Stimulated activated CD4-positive, alpha-beta T cell treated with anti-CD3 and anti-CD28 coated beads, TNF-alpha, amount 100 ng/mL, for 4 hours (primary cell): ENCODE measurements at regions not wholly inside any gene's neighbourhood (a gene's known extent, or its start where the extent isn't known, plus 50 kb on each side); places are given as distances from the start of the nearest gene placed in this dataset.
"Not testable (repeated sequence)": the region's sequence is repeated elsewhere in the genome, so short reads cannot be mapped to it uniquely, and the experiment has no call there.

Experiments used
- DNase-seq, 3 experiments: peaks; one replicate each; pipeline ENCODE4 v3.0.0-alpha.2; 2020; ENCODE audit warnings: low read depth in 3 of 3

- no peak for DNase-seq
These were observed 56.4 kb downstream of the FOXF2 start for GRCh38 chr6:1445650-1446330.

- no peak for DNase-seq
These were observed 60.5 kb downstream of the FOXF2 start for GRCh38 chr6:1449896-1450295.

DNA sequence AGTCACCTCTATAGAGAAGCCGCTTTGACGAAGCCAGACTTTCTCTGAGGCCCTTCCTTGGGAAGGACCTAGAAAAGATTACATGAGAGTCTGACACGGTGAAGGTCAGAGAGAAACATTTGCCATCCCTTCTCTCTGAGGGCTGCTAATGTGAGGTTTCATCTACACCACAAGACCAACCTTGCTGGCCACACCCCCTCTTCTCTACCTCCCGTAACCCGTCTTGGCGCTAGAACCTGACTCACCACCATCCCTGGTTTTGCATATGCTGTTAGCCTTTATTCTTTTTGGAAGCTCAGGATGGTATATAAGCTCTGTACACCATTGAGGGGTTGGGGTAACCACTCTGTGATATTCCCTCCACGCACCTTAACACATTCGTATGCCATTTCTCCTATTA is 63.6 kb downstream of the FOXF2 start:
- no peak for DNase-seq

DNA sequence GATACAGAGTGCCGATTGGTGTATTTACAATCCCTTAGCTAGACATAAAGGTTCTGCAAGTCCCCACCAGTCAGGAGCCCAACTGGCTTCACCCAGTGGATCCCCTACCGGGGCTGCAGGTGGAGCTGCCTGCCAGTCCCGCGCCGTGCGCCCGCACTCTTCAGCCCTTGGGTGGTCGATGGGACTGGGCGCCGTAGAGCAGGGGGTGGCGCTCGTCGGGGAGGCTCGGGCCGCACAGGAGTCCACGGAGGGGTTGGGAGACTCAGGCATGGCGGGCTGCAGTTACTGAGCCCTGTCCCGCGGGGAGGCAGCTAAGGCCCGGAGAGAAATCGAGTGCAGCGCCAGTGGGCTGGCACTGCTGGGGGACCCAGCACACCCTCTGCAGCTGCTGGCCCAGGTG is 67.4 kb downstream of the FOXF2 start:
- not testable (repeated sequence) for DNase-seq

- no peak for DNase-seq
These were observed 71.8 kb downstream of the FOXF2 start for GRCh38 chr6:1461207-1461606.

- no peak for DNase-seq
These were observed 72.4 kb downstream of the FOXF2 start for GRCh38 chr6:1461736-1462135.

DNA sequence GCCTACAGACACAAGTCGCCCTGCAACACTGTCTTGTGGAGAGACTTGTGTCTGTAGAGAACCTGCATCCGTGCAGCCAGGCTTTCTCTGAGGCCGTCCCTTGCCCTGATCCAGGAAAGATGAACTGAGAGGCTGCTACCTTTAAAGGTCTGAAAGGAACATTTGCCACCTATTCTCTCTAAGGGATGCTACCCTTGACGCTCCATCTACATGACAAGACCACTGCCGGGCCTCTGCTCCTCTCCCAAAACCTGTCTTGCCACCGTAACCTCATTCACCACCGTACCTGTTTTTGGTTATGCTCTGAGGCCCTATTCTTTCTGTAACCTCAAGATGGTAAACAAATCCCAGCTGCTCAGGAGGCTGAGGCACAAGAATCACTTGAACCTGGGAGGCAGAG is 73.9 kb downstream of the FOXF2 start:
- DNase-seq, result no peak

DNA sequence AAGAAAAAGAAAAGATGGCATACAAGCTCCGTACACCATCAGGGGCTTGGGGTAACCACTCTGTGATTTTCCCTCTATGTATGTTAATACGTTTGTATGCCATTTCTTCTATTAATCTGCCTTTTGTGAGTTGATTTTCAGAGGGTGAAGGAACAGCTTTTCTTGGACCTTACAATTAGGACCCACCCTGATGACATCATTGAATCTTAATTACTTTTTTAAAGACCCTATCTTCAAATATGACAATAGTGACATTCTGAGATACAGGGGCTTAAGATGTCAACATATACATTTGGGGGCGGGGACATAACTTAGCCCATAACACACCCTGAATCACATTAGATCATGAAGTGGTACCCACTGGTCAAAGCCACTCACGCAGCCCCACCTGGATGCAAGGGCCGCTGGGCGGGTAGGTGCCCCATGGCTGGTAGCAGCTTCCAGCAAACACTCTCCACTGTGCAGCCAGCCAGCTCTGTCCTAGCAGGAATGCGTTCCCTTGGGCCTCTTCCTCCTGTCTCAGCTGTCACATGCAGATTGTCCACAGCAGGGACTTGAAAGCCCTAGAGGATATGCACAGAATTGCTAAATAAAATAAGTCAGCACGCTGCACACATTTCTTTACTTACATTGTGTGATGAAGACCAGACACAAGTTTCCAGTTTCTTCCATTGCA is 74.5 kb downstream of the FOXF2 start:
- no peak for DNase-seq

DNA sequence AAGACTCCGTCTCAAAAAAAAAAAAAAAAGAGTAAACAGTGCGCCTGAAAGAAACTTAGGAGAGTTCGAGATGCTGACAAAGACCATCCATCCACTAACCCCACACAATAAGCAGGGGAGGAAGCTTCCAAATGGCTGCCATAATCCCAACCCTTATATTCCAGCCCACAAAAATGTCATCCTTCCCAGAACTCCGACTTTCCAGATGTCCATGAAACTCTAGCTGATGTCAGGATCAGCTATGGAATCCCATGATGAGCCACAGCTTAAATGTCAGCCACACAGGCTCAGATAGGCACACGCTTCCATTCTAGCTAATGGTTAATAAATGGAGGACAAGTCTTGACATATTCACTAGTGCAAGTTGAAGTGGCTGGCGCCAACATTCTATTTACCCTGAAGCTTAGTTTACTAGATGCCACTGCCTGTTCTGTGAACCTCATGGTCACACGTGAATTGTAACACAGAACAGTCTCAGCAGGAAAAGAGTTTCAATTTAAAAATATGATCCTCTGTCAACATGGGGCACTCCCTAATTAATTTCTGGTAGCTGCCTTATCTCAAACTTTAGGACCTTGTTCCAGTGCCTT is 75.5 kb downstream of the FOXF2 start:
- no peak for DNase-seq

GRCh38 chr6:1468126-1468525 is 78.8 kb downstream of the FOXF2 start:
- no peak for DNase-seq

- DNase-seq, result no peak
These were observed 80.7 kb downstream of the FOXF2 start for GRCh38 chr6:1470040-1470439.

- no peak for DNase-seq
These were observed 83.3 kb downstream of the FOXF2 start for GRCh38 chr6:1472643-1473042.

DNA sequence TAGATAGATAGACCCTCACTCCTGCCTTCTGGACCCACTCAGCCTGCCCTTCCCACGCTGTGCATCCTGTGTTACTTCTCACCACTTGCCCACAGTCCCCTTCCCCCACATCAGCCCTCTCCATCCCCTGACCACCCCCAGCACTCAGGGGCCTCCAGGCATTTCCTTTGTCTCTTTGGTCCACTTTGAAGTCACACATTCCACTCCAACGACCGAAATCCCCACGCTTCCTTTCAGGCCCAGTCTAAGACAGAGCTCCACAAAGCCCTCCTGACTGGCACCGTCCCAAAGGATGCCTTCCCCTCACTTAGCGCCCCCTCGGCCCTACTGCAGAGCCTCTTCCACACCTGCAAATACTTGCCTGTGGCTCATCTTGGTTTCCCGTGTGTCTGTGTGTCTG is 83.8 kb downstream of the FOXF2 start:
- no peak for DNase-seq

DNA sequence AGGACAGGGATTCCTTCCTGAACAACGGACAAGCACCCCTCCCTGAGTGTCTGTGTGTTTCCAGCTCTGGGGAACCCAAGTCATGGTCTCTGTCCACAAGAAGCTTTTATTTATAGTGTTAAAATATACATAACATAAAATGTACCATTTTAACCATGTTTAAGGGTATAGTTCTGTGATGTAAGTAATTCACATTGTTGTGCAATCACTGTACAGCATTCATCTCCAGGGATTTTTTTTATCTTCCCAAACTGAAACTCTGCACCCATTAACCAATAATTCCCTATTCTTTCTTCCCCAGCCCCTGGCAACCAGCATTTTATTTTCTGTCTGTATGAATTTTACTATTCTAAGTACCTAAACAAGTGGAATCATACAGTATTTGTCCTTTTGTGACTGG is 84.2 kb downstream of the FOXF2 start:
- no peak for DNase-seq

DNA sequence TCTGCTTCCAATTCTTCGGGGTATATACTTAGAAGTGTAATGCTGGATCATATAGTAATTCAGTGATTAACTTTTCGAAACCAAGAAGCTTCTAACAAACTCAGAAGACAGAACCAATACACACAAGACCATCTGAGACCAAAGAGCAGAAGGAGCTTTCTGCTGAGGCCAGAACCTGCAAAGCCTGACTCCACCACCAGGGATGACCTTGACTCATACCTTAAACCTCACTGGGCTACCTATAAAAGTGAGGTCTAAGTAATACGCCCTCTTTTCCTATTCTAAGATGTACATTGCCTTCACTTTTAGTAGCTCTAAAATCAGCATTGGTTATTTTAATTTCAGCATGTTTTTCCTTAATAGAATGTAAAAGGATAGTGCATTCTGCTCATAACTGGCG is 84.8 kb downstream of the FOXF2 start:
- DNase-seq, result no peak

DNA sequence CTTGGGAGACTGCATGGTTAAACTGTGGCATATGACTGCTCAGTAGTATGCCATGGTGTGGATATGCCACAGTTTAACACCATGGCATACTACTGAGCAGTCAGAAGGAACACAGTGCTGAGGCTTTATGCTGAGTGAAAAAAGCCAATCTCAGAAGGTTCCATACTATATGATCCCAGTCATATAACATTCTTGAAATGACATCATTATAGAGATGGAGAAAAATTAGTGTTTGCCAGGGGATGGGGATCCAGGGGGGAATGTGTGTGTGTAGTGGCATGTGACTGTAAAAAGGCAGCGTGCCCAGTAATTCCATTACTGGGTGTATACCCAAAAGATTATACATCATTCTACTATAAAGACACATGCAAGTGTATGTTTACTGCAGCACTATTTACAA is 85.8 kb downstream of the FOXF2 start:
- no peak for DNase-seq

DNA sequence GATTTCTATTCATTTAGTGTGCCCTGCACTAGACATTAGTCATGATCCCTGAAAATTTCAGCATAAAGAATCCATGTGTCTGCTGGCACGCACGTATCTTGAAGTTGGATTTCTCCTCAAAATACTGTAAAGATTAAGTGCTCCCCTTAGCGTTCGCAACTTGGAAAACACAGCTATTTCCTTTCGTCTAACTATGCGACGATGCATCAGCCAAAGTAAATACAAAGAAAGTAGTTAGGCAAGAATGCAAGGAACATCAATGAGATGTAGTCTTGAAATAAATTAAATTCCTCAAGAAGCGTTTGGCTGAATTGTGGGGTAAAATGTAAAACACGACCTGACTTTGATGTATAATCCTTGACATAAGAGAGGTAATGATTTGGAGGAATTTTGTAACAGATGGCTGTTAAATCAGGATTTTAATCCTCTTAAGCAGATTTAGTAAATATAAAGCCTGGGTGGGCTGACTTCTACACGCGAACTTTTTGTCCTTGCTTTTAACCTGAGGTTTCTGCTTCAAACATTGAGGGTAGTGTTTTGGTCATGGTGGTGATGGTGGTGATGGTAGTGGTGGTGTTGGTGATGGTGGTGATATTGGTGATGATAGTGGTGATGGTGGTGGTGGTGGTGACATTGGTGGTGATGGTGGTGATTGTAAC is 88.2 kb downstream of the FOXF2 start:
- no peak for DNase-seq

DNA sequence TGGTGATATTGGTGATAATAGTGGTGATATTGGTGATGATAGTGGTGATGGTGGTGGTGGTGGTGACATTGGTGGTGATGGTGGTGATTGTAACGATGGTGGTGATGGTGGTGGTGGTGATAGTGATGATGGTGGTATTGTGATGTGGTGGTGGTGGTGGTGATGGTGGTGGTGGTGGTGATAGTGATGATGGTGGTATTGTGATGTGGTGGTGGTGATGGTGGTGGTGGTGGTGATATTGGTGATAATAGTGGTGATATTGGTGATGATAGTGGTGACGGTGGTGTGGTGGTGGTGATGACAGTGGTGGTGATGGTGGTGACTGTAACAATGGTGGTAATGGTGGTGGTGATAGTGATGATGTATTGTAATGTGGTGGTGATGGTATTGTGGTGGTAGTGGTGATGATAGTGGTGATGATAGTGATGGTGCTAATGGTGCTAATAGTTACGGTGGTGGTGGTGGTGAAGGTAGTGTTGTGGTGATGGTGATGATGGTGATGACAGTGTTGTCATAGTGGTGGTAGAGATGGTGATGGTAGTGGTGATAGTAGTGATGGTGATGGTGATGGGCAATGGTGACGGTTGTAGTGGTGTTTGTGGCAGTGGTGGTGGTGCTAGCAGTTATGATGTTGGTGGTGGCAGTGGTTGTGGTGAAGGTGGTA is 88.9 kb downstream of the FOXF2 start:
- not testable (repeated sequence) for DNase-seq

- DNase-seq, result no peak
These were observed 89.7 kb downstream of the FOXF2 start for GRCh38 chr6:1479095-1479494.

DNA sequence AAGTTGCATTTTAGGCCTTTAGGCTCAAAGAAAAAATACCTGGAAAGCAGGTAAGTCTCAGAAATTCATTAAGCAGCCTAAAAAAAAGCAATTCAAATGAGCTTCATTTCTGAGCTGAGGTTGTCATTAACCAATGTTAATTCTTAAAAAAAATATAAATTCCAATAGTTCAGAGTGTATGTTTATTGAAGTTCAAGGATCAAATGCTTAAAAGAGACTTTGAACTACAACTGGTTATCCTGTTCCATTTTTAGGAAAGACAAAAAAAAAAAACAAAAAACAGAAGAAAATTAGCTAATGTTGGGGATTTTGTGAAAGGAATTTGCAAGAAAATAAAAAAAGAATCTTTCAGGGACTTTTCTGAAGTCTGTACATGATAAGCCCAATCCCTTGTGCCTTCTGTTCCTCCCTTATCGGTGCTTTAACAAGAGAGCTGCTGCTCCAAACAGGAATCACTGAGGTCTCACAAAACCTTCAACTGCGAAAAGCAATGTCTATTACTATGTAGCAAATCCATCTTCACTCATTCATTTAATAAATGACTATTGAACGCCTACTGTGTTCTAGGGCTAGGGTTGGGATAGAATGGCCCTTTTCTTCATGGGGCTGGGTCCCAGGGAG is 90.3 kb downstream of the FOXF2 start:
- DNase-seq, result no peak

GRCh38 chr6:1481286-1481685 is 91.9 kb downstream of the FOXF2 start:
- DNase-seq, result no peak
